ENCODE measurements at regions not wholly inside any gene's neighbourhood (a gene's known extent, or its start where the extent isn't known, plus 50 kb on each side); places are given as distances from the start of the nearest gene placed in this dataset.
"Not testable (repeated sequence)": the region's sequence is repeated elsewhere in the genome, so short reads cannot be mapped to it uniquely, and the experiment has no call there.

- not testable (repeated sequence) for TF ChIP-seq CTCF, POLR2A (IDR thresholded peaks at IDR 0.05)
These were observed 51.2 kb upstream of the TNK2 start for GRCh38 chr3:195959367-195960157.

Data from body of pancreas (tissue), 4 donors.